Stimulated activated CD4-positive, alpha-beta T cell treated with anti-CD3 and anti-CD28 coated beads, Interleukin-15, amount 100 ng/mL, for 24 hours (primary cell): ENCODE measurements at regions not wholly inside any gene's neighbourhood (a gene's known extent, or its start where the extent isn't known, plus 50 kb on each side); places are given as distances from the start of the nearest gene placed in this dataset.

ENCODE experiments used
- DNase-seq: peaks from one replicate; pipeline ENCODE4 v3.0.0-alpha.2; 2020

GRCh38 chr4:182065255-182065654, 177.9 kb upstream of the TENM3 start:
- no peak for DNase-seq

GRCh38 chr4:182066037-182066436, 177.2 kb upstream of the TENM3 start:
- no peak for DNase-seq

GRCh38 chr4:182067828-182068227, 175.4 kb upstream of the TENM3 start:
- no peak for DNase-seq

- DNase-seq, result no peak
Observed at GRCh38 chr4:182068920-182069319, 174.3 kb upstream of the TENM3 start.

- DNase-seq, result no peak
Observed at GRCh38 chr4:182073278-182073677, 169.9 kb upstream of the TENM3 start.

- no peak for DNase-seq
Observed at GRCh38 chr4:182074139-182074538, 169.1 kb upstream of the TENM3 start.

GRCh38 chr4:182074810-182075209, 168.4 kb upstream of the TENM3 start:
- DNase-seq, result no peak

- no peak for DNase-seq
Observed at GRCh38 chr4:182082910-182083309, 160.3 kb upstream of the TENM3 start.

GRCh38 chr4:182083671-182084410, 159.4 kb upstream of the TENM3 start:
- DNase-seq, result no peak

GRCh38 chr4:182085051-182085480, 158.1 kb upstream of the TENM3 start:
- no peak for DNase-seq

GRCh38 chr4:182089326-182089725, 153.9 kb upstream of the TENM3 start:
- no peak for DNase-seq

GRCh38 chr4:182090186-182090585, 153.0 kb upstream of the TENM3 start:
- no peak for DNase-seq

GRCh38 chr4:182091128-182091527, 152.1 kb upstream of the TENM3 start:
- DNase-seq, result no peak

- no peak for DNase-seq
Observed at GRCh38 chr4:182093431-182093831, 149.8 kb upstream of the TENM3 start.

- DNase-seq, result no peak
Observed at GRCh38 chr4:182093935-182094334, 149.3 kb upstream of the TENM3 start.

GRCh38 chr4:182101618-182102017, 141.6 kb upstream of the TENM3 start:
- no peak for DNase-seq

GRCh38 chr4:182102576-182102975, 140.6 kb upstream of the TENM3 start:
- DNase-seq, result no peak

GRCh38 chr4:182103614-182104319, 139.4 kb upstream of the TENM3 start:
- no peak for DNase-seq

- DNase-seq, result no peak
Observed at GRCh38 chr4:182105416-182105815, 137.8 kb upstream of the TENM3 start.

- DNase-seq, result no peak
Observed at GRCh38 chr4:182107931-182108330, 135.3 kb upstream of the TENM3 start.

- DNase-seq, result no peak
Observed at GRCh38 chr4:182111586-182111985, 131.6 kb upstream of the TENM3 start.

- no peak for DNase-seq
Observed at GRCh38 chr4:182113779-182114178, 129.4 kb upstream of the TENM3 start.

GRCh38 chr4:182124359-182124758, 118.8 kb upstream of the TENM3 start:
- no peak for DNase-seq

- no peak for DNase-seq
Observed at GRCh38 chr4:182126096-182126495, 117.1 kb upstream of the TENM3 start.

- DNase-seq, result no peak
Observed at GRCh38 chr4:182126603-182127002, 116.6 kb upstream of the TENM3 start.
